ENCODE measurements at regions not wholly inside any gene's neighbourhood (a gene's known extent, or its start where the extent isn't known, plus 50 kb on each side); places are given as distances from the start of the nearest gene placed in this dataset.
"Not testable (repeated sequence)": the region's sequence is repeated elsewhere in the genome, so short reads cannot be mapped to it uniquely, and the experiment has no call there.

GRCh38 chr10:120187168-120187567, 269.9 kb upstream of the PLPP4 start:
- not testable (repeated sequence) for DNase-seq (ENCODE audit: low read depth in 3 of 3, low spot score in 2 of 3)

GRCh38 chr10:120188950-120189349, 268.1 kb upstream of the PLPP4 start:
- DNase-seq (ENCODE audit: low read depth in 3 of 3, low spot score in 2 of 3) = no peak

- DNase-seq (ENCODE audit: low read depth in 3 of 3, low spot score in 2 of 3) = no peak
Measured at GRCh38 chr10:120195984-120196712, 260.9 kb upstream of the PLPP4 start.

GRCh38 chr10:120204877-120205276, 252.2 kb upstream of the PLPP4 start:
- no peak for DNase-seq (ENCODE audit: low read depth in 3 of 3, low spot score in 2 of 3)

GRCh38 chr10:120205368-120206018, 251.5 kb upstream of the PLPP4 start:
- DNase-seq (ENCODE audit: low read depth in 3 of 3, low spot score in 2 of 3) = no peak

GRCh38 chr10:120208488-120208887, 248.5 kb upstream of the PLPP4 start:
- no peak for DNase-seq (ENCODE audit: low read depth in 3 of 3, low spot score in 2 of 3)

GRCh38 chr10:120209124-120209762, 247.8 kb upstream of the PLPP4 start:
- DNase-seq (ENCODE audit: low read depth in 3 of 3, low spot score in 2 of 3) = no peak

- DNase-seq (ENCODE audit: low read depth in 3 of 3, low spot score in 2 of 3) = no peak
Measured at GRCh38 chr10:120212275-120212674, 244.8 kb upstream of the PLPP4 start.

GRCh38 chr10:120213283-120213682, 243.7 kb upstream of the PLPP4 start:
- not testable (repeated sequence) for DNase-seq (ENCODE audit: low read depth in 3 of 3, low spot score in 2 of 3)

- DNase-seq (ENCODE audit: low read depth in 3 of 3, low spot score in 2 of 3) = no peak
Measured at GRCh38 chr10:120217736-120218135, 239.3 kb upstream of the PLPP4 start.

- no peak for DNase-seq (ENCODE audit: low read depth in 3 of 3, low spot score in 2 of 3)
Measured at GRCh38 chr10:120221873-120222485, 235.0 kb upstream of the PLPP4 start.

- DNase-seq (ENCODE audit: low read depth in 3 of 3, low spot score in 2 of 3) = no peak
Measured at GRCh38 chr10:120229641-120230040, 227.4 kb upstream of the PLPP4 start.

GRCh38 chr10:120239695-120240094, 217.3 kb upstream of the PLPP4 start:
- not testable (repeated sequence) for DNase-seq (ENCODE audit: low read depth in 3 of 3, low spot score in 2 of 3)

- no peak for DNase-seq (ENCODE audit: low read depth in 3 of 3, low spot score in 2 of 3)
Measured at GRCh38 chr10:120251821-120252442, 205.1 kb upstream of the PLPP4 start.

- no peak for DNase-seq (ENCODE audit: low read depth in 3 of 3, low spot score in 2 of 3)
Measured at GRCh38 chr10:120253131-120253530, 203.9 kb upstream of the PLPP4 start.

- no peak for DNase-seq (ENCODE audit: low read depth in 3 of 3, low spot score in 2 of 3)
Measured at GRCh38 chr10:120260456-120260855, 196.6 kb upstream of the PLPP4 start.

GRCh38 chr10:120262857-120263547, 194.0 kb upstream of the PLPP4 start:
- no peak for DNase-seq (ENCODE audit: low read depth in 3 of 3, low spot score in 2 of 3)

- no peak for DNase-seq (ENCODE audit: low read depth in 3 of 3, low spot score in 2 of 3)
Measured at GRCh38 chr10:120266022-120266421, 191.0 kb upstream of the PLPP4 start.

GRCh38 chr10:120270906-120271305, 186.1 kb upstream of the PLPP4 start:
- no peak for DNase-seq (ENCODE audit: low read depth in 3 of 3, low spot score in 2 of 3)

GRCh38 chr10:120271696-120272095, 185.3 kb upstream of the PLPP4 start:
- DNase-seq (ENCODE audit: low read depth in 3 of 3, low spot score in 2 of 3) = no peak

Measured in right renal cortex interstitium (tissue), 3 donors.